Activated CD8-positive, alpha-beta memory T cell treated with anti-CD3 and anti-CD28 coated beads, Interleukin-2, amount 10 ng/mL, durations not matched to agents 7 days and 5 days (primary cell): ENCODE measurements at regions not wholly inside any gene's neighbourhood (a gene's known extent, or its start where the extent isn't known, plus 50 kb on each side); places are given as distances from the start of the nearest gene placed in this dataset.
"Not testable (repeated sequence)": the region's sequence is repeated elsewhere in the genome, so short reads cannot be mapped to it uniquely, and the experiment has no call there.

Source experiments
- ATAC-seq: fragments of 150-1000 bp; cut with Tn5 transposase; one replicate; pipeline ENCODE4 v1.10.0; 2021; ENCODE audit warnings: moderate library complexity
- CTCF ChIA-PET: fragments of 350-600 bp; sonication (Branson Sonifier 250); formaldehyde crosslinking; loops from one replicate; lab custom pipeline; 2021; ENCODE audit warnings: antibody characterized with exemption; lab: Charles Lee
- DNase-seq: peaks from one replicate; pipeline ENCODE4 v3.0.0-alpha.2; 2020
- H3K27ac Mint-ChIP-seq: one replicate; pipeline ENCODE4 v1.8.0; 2021; ENCODE audit warnings: mild to moderate bottlenecking, mixed read lengths
- H3K27me3 Mint-ChIP-seq: one replicate; pipeline ENCODE4 v1.8.0; 2021; ENCODE audit warnings: mixed read lengths
- H3K36me3 Mint-ChIP-seq: one replicate; pipeline ENCODE4 v1.8.0; 2021; ENCODE audit warnings: mild to moderate bottlenecking, mixed read lengths
- H3K4me1 Mint-ChIP-seq: one replicate; pipeline ENCODE4 v1.8.0; 2021; ENCODE audit warnings: mixed read lengths
- H3K4me3 Mint-ChIP-seq: one replicate; pipeline ENCODE4 v1.8.0; 2021; ENCODE audit warnings: mild to moderate bottlenecking, moderate library complexity, mixed read lengths
- H3K9me3 Mint-ChIP-seq: one replicate; pipeline ENCODE4 v1.8.0; 2022; ENCODE audit warnings: low read depth, mixed read lengths

GRCh38 chr16:17921357-17921978, 415.1 kb downstream of the NPIPA8 start:
- Mint-ChIP-seq H3K4me1 (no peaks in the 10 kb centered on the region), H3K27me3 (peaks cover 10% of the 10 kb centered on the region), H3K4me3 (no peak overlapping the region), H3K27ac (no peak overlapping the region), H3K9me3 (no peaks in the 10 kb centered on the region), H3K36me3 (no peaks in the 10 kb centered on the region)
- peak; percentile 71 for DNase-seq
- ATAC-seq: peak; percentile 55
- CTCF ChIA-PET: interaction anchor here (0.8 kb wide), 1 partner anchor 53 kb away, joined by 3 read pairs; no protein-coding TSS in a partner anchor

GRCh38 chr16:17917316-17918019, 419.1 kb downstream of the NPIPA8 start:
- H3K9me3 Mint-ChIP-seq: peaks cover 2% of the 10 kb centered on the region
- CTCF ChIA-PET: no interaction called here
- H3K4me3 Mint-ChIP-seq: no peak overlapping the region
- no peaks in the 10 kb centered on the region for H3K4me1 Mint-ChIP-seq
- H3K27ac Mint-ChIP-seq: no peak overlapping the region
- DNase-seq: no peak
- no peaks in the 10 kb centered on the region for H3K36me3 Mint-ChIP-seq
- no peak for ATAC-seq
- H3K27me3 Mint-ChIP-seq: peaks cover 12% of the 10 kb centered on the region

GRCh38 chr16:17915791-17916190, 420.7 kb downstream of the NPIPA8 start:
- H3K27ac Mint-ChIP-seq: no peak overlapping the region
- H3K4me1 Mint-ChIP-seq: no peaks in the 10 kb centered on the region
- H3K9me3 Mint-ChIP-seq: peaks cover 2% of the 10 kb centered on the region
- CTCF ChIA-PET: no interaction called here
- DNase-seq (no peak), ATAC-seq (no peak)
- H3K4me3 Mint-ChIP-seq: no peak overlapping the region
- no peaks in the 10 kb centered on the region for H3K36me3 Mint-ChIP-seq
- H3K27me3 Mint-ChIP-seq: peaks cover 12% of the 10 kb centered on the region

- no peaks in the 10 kb centered on the region for H3K4me1 Mint-ChIP-seq
- ATAC-seq (no peak), DNase-seq (no peak)
- CTCF ChIA-PET: no interaction called here
- H3K27me3 Mint-ChIP-seq: peaks cover 9% of the 10 kb centered on the region
- H3K4me3 Mint-ChIP-seq: no peak overlapping the region
- H3K9me3 Mint-ChIP-seq: peaks cover 2% of the 10 kb centered on the region
- H3K36me3 Mint-ChIP-seq: no peaks in the 10 kb centered on the region
- H3K27ac Mint-ChIP-seq: no peak overlapping the region
These were observed 422.4 kb downstream of the NPIPA8 start for GRCh38 chr16:17914168-17914567.

- H3K27ac Mint-ChIP-seq, H3K9me3 Mint-ChIP-seq, H3K4me3 Mint-ChIP-seq, H3K36me3 Mint-ChIP-seq, ATAC-seq, H3K4me1 Mint-ChIP-seq, DNase-seq, H3K27me3 Mint-ChIP-seq, CTCF ChIA-PET: not testable (repeated sequence)
These were observed 425.0 kb downstream of the NPIPA8 start for GRCh38 chr16:17911578-17911977.

GRCh38 chr16:17906626-17907025, 429.9 kb downstream of the NPIPA8 start:
- H3K27ac Mint-ChIP-seq, H3K4me1 Mint-ChIP-seq, H3K9me3 Mint-ChIP-seq, H3K36me3 Mint-ChIP-seq, DNase-seq, H3K27me3 Mint-ChIP-seq, H3K4me3 Mint-ChIP-seq, ATAC-seq, CTCF ChIA-PET: not testable (repeated sequence)

DNA sequence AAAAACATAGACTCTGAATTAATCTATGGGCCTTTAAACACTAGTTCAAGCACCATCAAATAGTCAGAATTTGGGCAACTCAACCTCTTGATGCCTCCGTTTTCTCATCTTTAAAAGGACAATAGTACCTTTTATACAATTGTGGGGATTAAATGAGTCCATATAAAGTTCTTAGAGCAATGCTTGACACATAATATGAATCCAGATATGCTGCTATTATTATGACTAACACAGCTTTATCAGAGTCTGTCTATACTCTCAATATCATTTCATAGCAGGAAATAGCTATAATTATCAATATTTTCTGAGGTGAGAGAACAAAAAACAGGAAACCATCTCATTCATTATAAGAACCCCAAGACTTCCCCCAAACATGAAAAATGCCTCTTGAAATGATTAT, 430.5 kb upstream of the XYLT1 start:
- no peaks in the 10 kb centered on the region for H3K4me1 Mint-ChIP-seq
- H3K27ac Mint-ChIP-seq: no peak overlapping the region
- DNase-seq (no peak), ATAC-seq (no peak)
- no peaks in the 10 kb centered on the region for H3K36me3 Mint-ChIP-seq
- CTCF ChIA-PET: no interaction called here
- no peaks in the 10 kb centered on the region for H3K27me3 Mint-ChIP-seq
- H3K9me3 Mint-ChIP-seq: peaks cover 3% of the 10 kb centered on the region
- H3K4me3 Mint-ChIP-seq: no peak overlapping the region

DNA sequence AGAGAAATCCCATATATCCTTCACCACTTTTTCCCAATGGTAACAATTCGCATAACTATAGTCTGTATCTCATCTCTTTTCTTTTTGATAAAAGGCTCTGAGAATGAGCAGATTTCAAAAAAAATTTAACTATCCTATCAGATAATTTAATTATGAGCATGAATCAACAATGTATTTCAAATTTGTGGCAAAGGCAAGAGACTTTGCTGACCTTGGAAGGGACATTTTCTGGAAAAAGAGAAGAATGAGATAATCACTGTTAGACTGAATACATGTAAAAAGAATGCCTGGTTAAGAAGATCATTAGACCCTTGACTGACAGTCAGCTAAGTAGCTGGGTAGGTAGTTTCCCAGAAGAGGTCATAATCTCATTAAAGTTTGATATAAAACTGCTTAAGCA, 428.4 kb upstream of the XYLT1 start:
- H3K4me3 Mint-ChIP-seq: no peak overlapping the region
- no peaks in the 10 kb centered on the region for H3K36me3 Mint-ChIP-seq
- no peaks in the 10 kb centered on the region for H3K9me3 Mint-ChIP-seq
- CTCF ChIA-PET: no interaction called here
- H3K4me1 Mint-ChIP-seq: no peaks in the 10 kb centered on the region
- H3K27me3 Mint-ChIP-seq: no peaks in the 10 kb centered on the region
- ATAC-seq (no peak), DNase-seq (no peak)
- no peak overlapping the region for H3K27ac Mint-ChIP-seq

GRCh38 chr16:17887963-17888362, 417.2 kb upstream of the XYLT1 start:
- no peak overlapping the region for H3K27ac Mint-ChIP-seq
- no peaks in the 10 kb centered on the region for H3K36me3 Mint-ChIP-seq
- H3K27me3 Mint-ChIP-seq: peaks cover 8% of the 10 kb centered on the region
- CTCF ChIA-PET: no interaction called here
- peaks cover 5% of the 10 kb centered on the region for H3K4me1 Mint-ChIP-seq
- DNase-seq: no peak
- ATAC-seq: peak; percentile 39
- no peaks in the 10 kb centered on the region for H3K9me3 Mint-ChIP-seq
- no peak overlapping the region for H3K4me3 Mint-ChIP-seq

DNA sequence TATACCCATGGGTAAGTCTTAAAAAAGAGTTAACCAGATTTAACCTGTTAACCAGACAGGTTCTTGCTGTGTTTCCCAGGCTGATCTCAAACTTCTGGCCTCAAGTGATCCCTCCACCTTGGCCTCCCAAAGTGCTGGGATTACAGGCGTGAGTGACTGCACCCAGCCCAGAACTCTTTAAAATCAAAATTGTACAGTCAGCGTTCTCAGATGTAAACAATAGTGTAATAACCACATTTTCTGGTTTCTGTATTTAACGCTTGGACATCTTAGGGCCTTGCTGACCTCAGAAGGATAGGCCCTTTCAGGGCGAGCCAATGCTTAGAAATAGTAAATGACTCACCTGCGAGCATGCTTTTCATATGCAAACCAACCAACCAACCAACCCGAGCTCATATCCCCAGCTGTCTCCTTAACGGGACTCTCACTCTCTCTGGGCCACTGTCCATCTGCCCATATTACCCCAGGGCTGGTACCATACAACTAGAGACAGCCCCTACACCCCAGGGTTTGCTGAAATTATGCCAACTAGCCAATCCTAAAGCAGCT, 415.0 kb upstream of the XYLT1 start:
- DNase-seq: no peak
- Mint-ChIP-seq H3K4me1 (peaks cover 5% of the 10 kb centered on the region), H3K27ac (no peak overlapping the region), H3K4me3 (no peak overlapping the region), H3K36me3 (no peaks in the 10 kb centered on the region), H3K27me3 (peaks cover 3% of the 10 kb centered on the region), H3K9me3 (no peaks in the 10 kb centered on the region)
- CTCF ChIA-PET: no interaction called here
- no peak for ATAC-seq

DNA sequence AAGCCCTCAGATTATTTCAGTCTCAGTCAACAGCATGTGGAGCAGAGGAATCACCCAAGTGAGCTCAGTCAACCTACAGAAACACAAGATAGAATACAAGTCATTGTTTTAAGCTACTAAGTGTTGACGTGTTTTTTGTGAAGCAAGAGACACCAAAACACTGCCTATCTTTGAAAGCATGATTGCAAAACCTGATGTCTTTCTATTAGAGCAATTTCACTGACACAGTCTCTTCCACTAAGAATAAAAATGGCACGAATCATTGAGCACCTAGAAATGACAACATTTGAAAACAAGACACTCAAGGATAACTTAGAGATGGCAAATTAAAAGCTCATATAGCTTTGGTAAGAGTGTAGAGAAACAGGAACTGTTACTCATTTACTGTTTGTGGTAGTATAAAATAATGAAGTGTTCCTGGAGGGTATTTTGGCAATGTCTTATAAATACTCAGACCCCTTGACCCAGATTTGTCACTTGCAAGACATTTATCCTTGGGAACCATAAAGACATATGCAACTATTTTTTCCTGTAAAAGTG, 407.1 kb upstream of the XYLT1 start:
- ATAC-seq (no peak), DNase-seq (no peak)
- CTCF ChIA-PET: no interaction called here
- Mint-ChIP-seq H3K9me3 (no peaks in the 10 kb centered on the region), H3K27ac (no peak overlapping the region), H3K4me3 (no peak overlapping the region), H3K36me3 (no peaks in the 10 kb centered on the region), H3K4me1 (no peaks in the 10 kb centered on the region), H3K27me3 (peaks cover 4% of the 10 kb centered on the region)

DNA sequence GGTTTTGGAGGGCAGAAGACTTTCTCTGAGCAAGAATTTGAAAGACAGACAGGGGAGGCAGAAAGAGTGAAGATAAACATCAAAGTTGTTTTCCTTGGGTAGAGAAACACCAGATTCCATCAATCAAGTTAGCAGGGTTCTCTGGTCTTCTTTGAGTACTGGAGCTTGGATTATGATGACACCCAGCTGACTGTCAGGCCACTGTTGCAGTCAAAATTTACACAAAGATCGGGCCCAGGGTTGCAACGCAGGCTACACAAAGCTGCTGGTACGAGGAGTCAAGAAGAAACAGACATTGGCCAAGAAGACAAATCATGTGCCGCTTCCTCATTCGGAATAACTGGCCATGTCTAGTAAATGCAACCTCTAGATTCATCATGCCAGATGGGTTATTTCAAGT, 396.2 kb upstream of the XYLT1 start:
- Mint-ChIP-seq H3K36me3 (no peaks in the 10 kb centered on the region), H3K27me3 (no peaks in the 10 kb centered on the region), H3K9me3 (no peaks in the 10 kb centered on the region), H3K27ac (no peak overlapping the region), H3K4me3 (no peak overlapping the region), H3K4me1 (no peaks in the 10 kb centered on the region)
- DNase-seq: no peak
- no peak for ATAC-seq
- CTCF ChIA-PET: no interaction called here

GRCh38 chr16:17861981-17862479, 391.3 kb upstream of the XYLT1 start:
- Mint-ChIP-seq H3K4me1 (no peaks in the 10 kb centered on the region), H3K27me3 (peaks cover 4% of the 10 kb centered on the region), H3K9me3 (no peaks in the 10 kb centered on the region), H3K36me3 (no peaks in the 10 kb centered on the region), H3K27ac (no peak overlapping the region), H3K4me3 (no peak overlapping the region)
- no peak for DNase-seq
- no peak for ATAC-seq
- CTCF ChIA-PET: no interaction called here

- Mint-ChIP-seq H3K36me3 (no peaks in the 10 kb centered on the region), H3K27ac (no peak overlapping the region), H3K27me3 (peaks cover 4% of the 10 kb centered on the region), H3K4me3 (no peak overlapping the region), H3K9me3 (peaks cover 3% of the 10 kb centered on the region), H3K4me1 (no peaks in the 10 kb centered on the region)
- DNase-seq: no peak
- CTCF ChIA-PET: no interaction called here
- no peak for ATAC-seq
These were observed 387.3 kb upstream of the XYLT1 start for GRCh38 chr16:17858061-17858460.
